ENCODE measurements at regions not wholly inside any gene's neighbourhood (a gene's known extent, or its start where the extent isn't known, plus 50 kb on each side); places are given as distances from the start of the nearest gene placed in this dataset.
"Not testable (repeated sequence)": the region's sequence is repeated elsewhere in the genome, so short reads cannot be mapped to it uniquely, and the experiment has no call there.

GRCh38 chr1:200284236-200284635, 125.6 kb downstream of the ZNF281 start:
- not testable (repeated sequence) for TF ChIP-seq CTCF (IDR thresholded peaks at IDR 0.05); EZH2 (IDR thresholded peaks at IDR 0.05; ENCODE audit: borderline replicate concordance, insufficient read depth, low read depth, low read length, poor library complexity, severe bottlenecking)
